ENCODE measurements at regions not wholly inside any gene's neighbourhood (a gene's known extent, or its start where the extent isn't known, plus 50 kb on each side); places are given as distances from the start of the nearest gene placed in this dataset.

DNA sequence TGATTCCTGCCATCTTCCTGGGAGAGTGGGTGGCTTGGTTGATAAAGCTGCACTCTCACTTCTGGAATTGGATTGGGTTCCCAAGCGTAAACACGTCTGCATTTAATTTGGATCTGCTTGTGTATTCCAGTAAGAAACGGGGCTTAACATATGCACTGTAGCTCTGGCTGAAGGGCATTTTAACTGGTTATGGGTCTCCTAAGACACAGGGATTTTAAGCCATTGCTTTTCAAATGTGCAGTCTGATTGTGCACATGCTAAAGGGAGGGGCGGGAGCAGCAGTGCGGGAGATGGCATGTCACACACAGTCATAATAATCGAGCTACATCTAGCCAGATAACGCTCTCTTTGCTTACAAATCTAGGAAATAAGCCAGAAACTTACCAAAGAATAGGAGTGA lies 247.3 kb upstream of the LYZL1 start:
- intact Hi-C loops (cut with DNase I; ENCODE audit: low total_unique reads): no loop called here

DNA sequence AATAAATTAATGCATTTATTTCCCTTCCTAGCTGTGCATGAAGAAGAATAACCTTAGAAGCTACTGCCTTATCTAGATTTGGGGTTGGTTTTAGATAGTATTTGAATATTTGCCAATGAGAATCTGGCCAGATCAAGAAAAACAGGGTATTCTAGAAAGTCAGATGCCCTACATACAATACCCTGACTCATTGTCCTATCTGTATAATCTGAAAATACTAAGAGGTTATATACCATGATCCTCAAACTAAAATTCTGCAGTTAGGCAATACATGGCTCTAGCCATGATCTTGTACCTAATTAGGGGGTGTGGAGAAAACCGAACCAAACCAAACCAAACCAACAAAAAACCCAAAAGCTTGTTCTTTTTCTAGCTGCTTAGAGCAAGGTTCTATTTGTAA lies 240.4 kb upstream of the LYZL1 start:
- intact Hi-C loops (cut with DNase I; ENCODE audit: low total_unique reads): no loop called here
- no peaks in the 10 kb centered on the region for H3K9me3 ChIP-seq
- no peaks in the 10 kb centered on the region for H3K27me3 ChIP-seq
- TF ChIP-seq EP300 (IDR thresholded peaks at IDR 0.05) (no peak), POLR2A (IDR thresholded peaks at IDR 0.05) (no peak), POLR2AphosphoS5 (IDR thresholded peaks at IDR 0.05) (no peak)
- TF ChIP-seq, protein P1, sequence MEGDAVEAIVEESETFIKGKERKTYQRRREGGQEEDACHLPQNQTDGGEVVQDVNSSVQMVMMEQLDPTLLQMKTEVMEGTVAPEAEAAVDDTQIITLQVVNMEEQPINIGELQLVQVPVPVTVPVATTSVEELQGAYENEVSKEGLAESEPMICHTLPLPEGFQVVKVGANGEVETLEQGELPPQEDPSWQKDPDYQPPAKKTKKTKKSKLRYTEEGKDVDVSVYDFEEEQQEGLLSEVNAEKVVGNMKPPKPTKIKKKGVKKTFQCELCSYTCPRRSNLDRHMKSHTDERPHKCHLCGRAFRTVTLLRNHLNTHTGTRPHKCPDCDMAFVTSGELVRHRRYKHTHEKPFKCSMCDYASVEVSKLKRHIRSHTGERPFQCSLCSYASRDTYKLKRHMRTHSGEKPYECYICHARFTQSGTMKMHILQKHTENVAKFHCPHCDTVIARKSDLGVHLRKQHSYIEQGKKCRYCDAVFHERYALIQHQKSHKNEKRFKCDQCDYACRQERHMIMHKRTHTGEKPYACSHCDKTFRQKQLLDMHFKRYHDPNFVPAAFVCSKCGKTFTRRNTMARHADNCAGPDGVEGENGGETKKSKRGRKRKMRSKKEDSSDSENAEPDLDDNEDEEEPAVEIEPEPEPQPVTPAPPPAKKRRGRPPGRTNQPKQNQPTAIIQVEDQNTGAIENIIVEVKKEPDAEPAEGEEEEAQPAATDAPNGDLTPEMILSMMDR (IDR thresholded peaks at IDR 0.05): no peak
- 78 to 96% (median 87%) methylated on average over 1 of the region's 1 CpG for WGBS, 5 donors
- H3K4me3 ChIP-seq: no peak overlapping the region
- no peaks in the 10 kb centered on the region for H3K36me3 ChIP-seq
- no peak overlapping the region for H3K27ac ChIP-seq
- no peak for DNase-seq
- H3K4me1 ChIP-seq: no peaks in the 10 kb centered on the region

More for the DNA sequence above, 247.3 kb upstream of the LYZL1 start:
- Histone ChIP-seq H3K9me3 (no peaks in the 10 kb centered on the region), H3K4me3 (no peak overlapping the region), H3K27ac (no peak overlapping the region), H3K36me3 (no peaks in the 10 kb centered on the region), H3K4me1 (peaks cover 0 to 8% (median 6%) of the 10 kb centered on the region in 4 donors), H3K27me3 (no peaks in the 10 kb centered on the region)
- WGBS, 5 donors: 31 to 47% (median 37%) methylated on average over 7 of the region's 7 CpGs
- no peak for TF ChIP-seq EP300 (IDR thresholded peaks at IDR 0.05)
- no peak for TF ChIP-seq POLR2A (IDR thresholded peaks at IDR 0.05)
- no peak for TF ChIP-seq POLR2AphosphoS5 (IDR thresholded peaks at IDR 0.05)
- TF ChIP-seq, protein P1 (IDR thresholded peaks at IDR 0.05): no peak
- DNase-seq: peak in 1 of 2 donors; percentile 41

DNA sequence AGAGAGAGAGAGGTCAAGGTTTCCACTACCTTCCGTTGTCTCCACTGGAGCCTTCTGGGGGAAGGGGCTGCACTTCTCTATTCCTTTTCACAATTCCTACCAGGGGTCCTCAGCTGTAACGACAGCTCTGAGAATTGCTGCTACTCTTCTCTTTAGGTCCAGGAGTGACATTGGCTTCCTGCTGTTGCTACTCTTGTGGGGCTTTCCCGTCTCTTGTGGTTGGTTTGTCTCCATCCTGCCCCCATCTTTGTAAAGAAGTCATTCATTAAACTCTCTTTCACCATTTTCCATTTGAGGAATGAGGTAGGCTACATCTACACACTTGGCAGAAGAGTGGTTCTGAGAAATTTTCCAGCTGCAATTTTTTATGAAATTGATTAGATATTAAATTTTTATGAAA lies 238.8 kb upstream of the LYZL1 start:
- Histone ChIP-seq H3K27me3 (no peaks in the 10 kb centered on the region), H3K36me3 (no peaks in the 10 kb centered on the region), H3K9me3 (no peaks in the 10 kb centered on the region), H3K4me3 (no peak overlapping the region), H3K4me1 (no peaks in the 10 kb centered on the region), H3K27ac (no peak overlapping the region)
- DNase-seq: no peak
- 72 to 88% (median 81%) methylated on average over 3 of the region's 3 CpGs for WGBS, 5 donors
- no peak for TF ChIP-seq POLR2A (IDR thresholded peaks at IDR 0.05)
- TF ChIP-seq, protein P1 (IDR thresholded peaks at IDR 0.05): no peak
- no peak for TF ChIP-seq POLR2AphosphoS5 (IDR thresholded peaks at IDR 0.05)
- no peak for TF ChIP-seq EP300 (IDR thresholded peaks at IDR 0.05)
- intact Hi-C loops (cut with DNase I; ENCODE audit: low total_unique reads): no loop called here

DNA sequence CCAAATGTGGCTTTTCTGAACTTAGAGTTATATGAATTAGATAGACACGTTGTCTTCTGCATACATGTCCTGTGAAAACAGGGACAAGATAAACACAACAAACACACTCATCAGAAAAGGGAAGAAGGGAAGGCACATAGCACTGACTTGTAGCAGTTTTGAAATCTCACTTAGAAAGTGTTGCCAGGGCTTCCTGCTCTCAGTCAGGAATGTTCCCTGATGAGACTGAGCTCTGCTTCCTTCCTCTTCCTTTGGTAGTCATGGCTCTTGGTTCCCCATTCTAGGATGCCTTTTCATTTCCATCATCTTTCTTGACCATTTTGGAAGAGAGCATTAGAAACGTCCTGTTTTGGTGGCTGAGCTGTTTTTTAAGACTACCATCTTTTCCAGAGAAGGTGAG lies 233.8 kb upstream of the LYZL1 start:
- H3K27me3 ChIP-seq: no peaks in the 10 kb centered on the region
- no peak overlapping the region for H3K27ac ChIP-seq
- H3K4me3 ChIP-seq: no peak overlapping the region
- no peaks in the 10 kb centered on the region for H3K36me3 ChIP-seq
- TF ChIP-seq EP300 (IDR thresholded peaks at IDR 0.05) (no peak), POLR2A (IDR thresholded peaks at IDR 0.05) (no peak), POLR2AphosphoS5 (IDR thresholded peaks at IDR 0.05) (no peak)
- TF ChIP-seq, protein P1 (IDR thresholded peaks at IDR 0.05): no peak
- DNase-seq: no peak
- WGBS, 5 donors: 41 to 69% (median 61%) methylated on average over 2 of the region's 2 CpGs
- H3K9me3 ChIP-seq: no peaks in the 10 kb centered on the region
- intact Hi-C loops (cut with DNase I; ENCODE audit: low total_unique reads): no loop called here
- peaks cover 0 to 6% (median 3%) of the 10 kb centered on the region in 4 donors for H3K4me1 ChIP-seq

Data from stomach (tissue), 8 donors.